ENCODE measurements at regions not wholly inside any gene's neighbourhood (a gene's known extent, or its start where the extent isn't known, plus 50 kb on each side); places are given as distances from the start of the nearest gene placed in this dataset.

DNA sequence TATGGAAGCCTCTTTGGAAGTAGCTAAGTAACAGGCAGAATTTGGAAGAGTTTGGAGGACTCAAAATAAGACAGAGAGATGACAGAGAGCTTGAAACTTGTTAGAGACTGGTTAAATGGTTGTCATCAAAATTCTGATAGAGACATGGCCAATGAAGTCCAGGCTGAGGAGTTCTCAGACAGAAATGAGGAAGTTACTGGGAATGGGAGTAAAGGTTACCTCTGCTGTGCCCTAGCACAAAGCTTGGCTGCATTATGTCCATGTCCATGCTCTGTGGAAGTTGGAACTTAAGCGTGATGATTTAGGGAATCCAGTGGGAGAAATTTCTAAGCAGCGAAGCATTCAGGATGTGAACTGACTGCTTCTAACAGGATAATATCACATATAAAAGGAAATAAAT is 146.2 kb upstream of the NDST4 start:
- Histone ChIP-seq H3K27ac (ENCODE audit: low read depth, low read length) (no peak overlapping the region), H3K4me3 (ENCODE audit: low read depth, low read length) (no peak overlapping the region), H3K9me3 (ENCODE audit: control insufficient read depth, insufficient read depth, low read length) (no peaks in the 10 kb centered on the region), H3K27me3 (ENCODE audit: control insufficient read depth, insufficient read depth, low read length) (no peaks in the 10 kb centered on the region)
- TF ChIP-seq, protein P1, sequence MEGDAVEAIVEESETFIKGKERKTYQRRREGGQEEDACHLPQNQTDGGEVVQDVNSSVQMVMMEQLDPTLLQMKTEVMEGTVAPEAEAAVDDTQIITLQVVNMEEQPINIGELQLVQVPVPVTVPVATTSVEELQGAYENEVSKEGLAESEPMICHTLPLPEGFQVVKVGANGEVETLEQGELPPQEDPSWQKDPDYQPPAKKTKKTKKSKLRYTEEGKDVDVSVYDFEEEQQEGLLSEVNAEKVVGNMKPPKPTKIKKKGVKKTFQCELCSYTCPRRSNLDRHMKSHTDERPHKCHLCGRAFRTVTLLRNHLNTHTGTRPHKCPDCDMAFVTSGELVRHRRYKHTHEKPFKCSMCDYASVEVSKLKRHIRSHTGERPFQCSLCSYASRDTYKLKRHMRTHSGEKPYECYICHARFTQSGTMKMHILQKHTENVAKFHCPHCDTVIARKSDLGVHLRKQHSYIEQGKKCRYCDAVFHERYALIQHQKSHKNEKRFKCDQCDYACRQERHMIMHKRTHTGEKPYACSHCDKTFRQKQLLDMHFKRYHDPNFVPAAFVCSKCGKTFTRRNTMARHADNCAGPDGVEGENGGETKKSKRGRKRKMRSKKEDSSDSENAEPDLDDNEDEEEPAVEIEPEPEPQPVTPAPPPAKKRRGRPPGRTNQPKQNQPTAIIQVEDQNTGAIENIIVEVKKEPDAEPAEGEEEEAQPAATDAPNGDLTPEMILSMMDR (IDR thresholded peaks at IDR 0.05; ENCODE audit: low read depth, low read length): no peak
- ChIA-PET CTCF (interaction anchor here (0.6 kb wide), 1 partner anchor 680 kb away, joined by 6 read pairs; no protein-coding TSS in a partner anchor), POLR2A (no interaction called here)
- DNase-seq (ENCODE audit: low read depth, low spot score): no peak

- Histone ChIP-seq H3K9me3 (ENCODE audit: control insufficient read depth, insufficient read depth, low read length) (no peaks in the 10 kb centered on the region), H3K27ac (ENCODE audit: low read depth, low read length) (no peak overlapping the region), H3K4me3 (ENCODE audit: low read depth, low read length) (no peak overlapping the region), H3K27me3 (ENCODE audit: control insufficient read depth, insufficient read depth, low read length) (no peaks in the 10 kb centered on the region)
- CTCF ChIA-PET: no interaction called here
- TF ChIP-seq, protein P1 (IDR thresholded peaks at IDR 0.05; ENCODE audit: low read depth, low read length): no peak
- DNase-seq (ENCODE audit: low read depth, low spot score): no peak
- POLR2A ChIA-PET: no interaction called here
These were observed 136.4 kb upstream of the NDST4 start for GRCh38 chr4:115249808-115250207.

DNA sequence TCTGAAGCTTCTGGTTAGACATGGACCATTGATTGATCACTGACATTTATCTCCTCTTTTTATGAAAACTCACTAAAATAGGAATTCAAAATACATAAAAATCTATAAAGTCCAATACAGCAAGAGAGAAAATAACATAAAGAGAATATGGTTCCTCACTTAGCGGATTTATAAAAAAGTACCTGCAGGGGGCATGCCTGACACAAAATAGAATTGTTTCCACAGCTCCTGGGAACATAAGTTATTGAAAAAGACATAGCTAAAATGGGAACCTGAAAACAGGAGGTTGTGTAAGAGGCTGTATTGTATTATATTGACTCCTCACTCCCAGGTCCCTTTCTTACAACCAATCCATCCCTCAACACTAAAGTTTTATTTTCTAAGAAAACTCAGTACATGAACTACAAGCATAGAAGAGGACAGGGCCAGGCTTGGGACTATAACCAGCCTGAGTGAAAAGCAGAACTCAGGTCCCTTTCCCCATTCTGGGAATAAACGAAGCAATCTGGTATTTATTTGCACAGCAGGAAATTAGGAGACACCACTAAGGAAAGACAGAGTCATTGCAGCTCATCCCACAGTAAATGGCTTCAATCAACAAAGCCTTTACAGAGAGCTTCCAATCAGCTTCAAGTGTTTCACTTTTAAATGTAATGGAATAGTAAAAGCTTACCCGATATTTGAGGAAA is 121.1 kb upstream of the NDST4 start:
- Histone ChIP-seq H3K27ac (ENCODE audit: low read depth, low read length) (no peak overlapping the region), H3K9me3 (ENCODE audit: control insufficient read depth, insufficient read depth, low read length) (no peaks in the 10 kb centered on the region; the same call in 1 of the 2 replicates), H3K27me3 (ENCODE audit: control insufficient read depth, insufficient read depth, low read length) (no peaks in the 10 kb centered on the region), H3K4me3 (ENCODE audit: low read depth, low read length) (no peak overlapping the region)
- ChIA-PET POLR2A (no interaction called here), CTCF (no interaction called here)
- TF ChIP-seq, protein P1 (IDR thresholded peaks at IDR 0.05; ENCODE audit: low read depth, low read length): no peak
- DNase-seq (ENCODE audit: low read depth, low spot score): no peak

DNA sequence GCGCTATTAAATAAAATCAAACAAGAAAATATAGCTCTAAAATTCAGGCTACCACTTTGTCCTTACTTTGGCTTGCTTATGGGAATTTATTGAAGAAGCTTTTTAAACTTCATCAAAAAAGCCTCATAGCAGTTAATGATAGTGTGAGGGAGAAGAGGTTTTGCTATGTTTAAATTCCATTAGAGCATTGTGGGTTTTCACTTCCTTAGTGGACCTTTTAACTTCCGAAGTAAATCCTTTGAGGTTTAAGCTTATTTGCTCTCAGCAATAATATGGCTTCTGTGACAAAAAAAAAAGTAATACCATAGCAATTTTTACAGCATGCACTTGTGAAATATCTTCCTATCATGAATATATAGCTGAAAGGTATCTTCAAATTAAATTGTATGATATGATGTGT is 120.2 kb upstream of the NDST4 start:
- POLR2A ChIA-PET: no interaction called here
- CTCF ChIA-PET: no interaction called here
- TF ChIP-seq, protein P1 (IDR thresholded peaks at IDR 0.05; ENCODE audit: low read depth, low read length): no peak
- H3K9me3 ChIP-seq (ENCODE audit: control insufficient read depth, insufficient read depth, low read length): no peaks in the 10 kb centered on the region; the same call in 1 of the 2 replicates
- DNase-seq (ENCODE audit: low read depth, low spot score): no peak
- H3K27me3 ChIP-seq (ENCODE audit: control insufficient read depth, insufficient read depth, low read length): no peaks in the 10 kb centered on the region
- H3K27ac ChIP-seq (ENCODE audit: low read depth, low read length): no peak overlapping the region
- no peak overlapping the region for H3K4me3 ChIP-seq (ENCODE audit: low read depth, low read length)

DNA sequence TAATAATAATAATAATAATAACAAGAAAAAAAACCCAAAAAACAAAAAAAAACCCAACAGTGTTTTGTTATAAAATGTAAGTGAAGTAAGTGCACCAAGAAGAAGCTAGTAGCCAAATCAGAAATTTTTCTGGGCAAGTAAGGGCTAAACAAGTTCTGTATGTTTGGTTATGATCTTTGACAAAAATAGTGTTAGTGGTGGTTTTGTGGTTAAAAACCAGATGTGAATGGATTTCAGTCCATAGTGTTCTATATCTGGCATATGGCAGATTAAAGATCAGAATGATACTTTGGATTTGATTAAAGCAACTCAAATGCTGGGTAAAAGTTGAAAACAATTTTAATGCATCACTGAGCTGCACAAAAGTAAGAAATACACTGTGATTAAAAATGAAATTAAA is 116.5 kb upstream of the NDST4 start:
- Histone ChIP-seq H3K4me3 (ENCODE audit: low read depth, low read length) (no peak overlapping the region), H3K9me3 (ENCODE audit: control insufficient read depth, insufficient read depth, low read length) (no peaks in the 10 kb centered on the region), H3K27me3 (ENCODE audit: control insufficient read depth, insufficient read depth, low read length) (no peaks in the 10 kb centered on the region), H3K27ac (ENCODE audit: low read depth, low read length) (no peak overlapping the region)
- no peak for DNase-seq (ENCODE audit: low read depth, low spot score)
- CTCF ChIA-PET: no interaction called here
- TF ChIP-seq, protein P1 (IDR thresholded peaks at IDR 0.05; ENCODE audit: low read depth, low read length): no peak
- POLR2A ChIA-PET: no interaction called here

All from AG04450 (cell line).